Body of pancreas (tissue), 4 donors: ENCODE measurements at regions not wholly inside any gene's neighbourhood (a gene's known extent, or its start where the extent isn't known, plus 50 kb on each side); places are given as distances from the start of the nearest gene placed in this dataset.

ENCODE experiments used
- CTCF ChIP-seq, 7 experiments: fragments of 450-650 bp in 4 of 7; fragments of 200-600 bp in 3 of 7; sonication (generic) in 3 of 7; IDR thresholded peaks; one replicate each; pipeline ENCODE4 v1.5.1; 2016 to 2019; ENCODE audit warnings: antibody characterized with exemption in 7 of 7
- POLR2A ChIP-seq, 3 donors: fragments of 450-650 bp; IDR thresholded peaks; one replicate each; pipeline ENCODE4 v1.6.1; 2016; ENCODE audit warnings: antibody characterized with exemption in 3 of 3, mild to moderate bottlenecking in 2 of 3

- TF ChIP-seq CTCF (IDR thresholded peaks at IDR 0.05), result no peak
- TF ChIP-seq POLR2A (IDR thresholded peaks at IDR 0.05), result no peak
Observed at GRCh38 chr12:58557661-58558060, 362.6 kb downstream of the LRIG3 start.
